HL-60 (cell line): ENCODE measurements at regions not wholly inside any gene's neighbourhood (a gene's known extent, or its start where the extent isn't known, plus 50 kb on each side); places are given as distances from the start of the nearest gene placed in this dataset.

Experiments used
- DNase-seq, 2 experiments: peaks; one replicate each; pipeline ENCODE4 v3.0.0-alpha.2; 2010 to 2020; ENCODE audit warnings: low read depth in 1 of 2, low spot score in 1 of 2
- H3K27ac ChIP-seq: fragments of 250-450 bp; sonication (Bioruptor Pico); replicated peaks from 2 replicates; pipeline ENCODE4 v1.5.1; 2020; ENCODE audit warnings: mild to moderate bottlenecking, moderate library complexity
- H3K27me3 ChIP-seq: fragments of 250-450 bp; sonication (Bioruptor Pico); 2 replicates; pipeline ENCODE4 v1.5.1; 2021; ENCODE audit warnings: mild to moderate bottlenecking, moderate library complexity; ENCODE audit not compliant: insufficient read depth, poor library complexity, severe bottlenecking
- H3K4me3 ChIP-seq: replicated peaks from 2 replicates; pipeline ENCODE4 v1.5.1; 2011; ENCODE audit warnings: mild to moderate bottlenecking, control low read depth, low read length; ENCODE audit not compliant: insufficient read depth
- CTCF ChIP-seq: IDR thresholded peaks from one replicate; pipeline ENCODE4 v1.5.1; 2011; ENCODE audit warnings: low read length, control low read depth, inconsistent platforms; ENCODE audit not compliant: insufficient read depth
- GABPA ChIP-seq: IDR thresholded peaks from 2 replicates; pipeline ENCODE4 v1.6.1; 2012; ENCODE audit warnings: low read depth
- POLR2AphosphoS5 ChIP-seq: IDR thresholded peaks from 2 replicates; pipeline ENCODE4 v1.6.1; 2012; ENCODE audit warnings: low read depth
- SPI1 ChIP-seq: IDR thresholded peaks from 2 replicates; pipeline ENCODE4 v1.6.1; 2012; ENCODE audit warnings: low read depth, mild to moderate bottlenecking, borderline replicate concordance
- TF ChIP-seq, protein P1 (sequence below): IDR thresholded peaks from 2 replicates; pipeline ENCODE4 v1.6.1; 2012; ENCODE audit warnings: low read depth; ENCODE audit not compliant: insufficient replicate concordance

- H3K27me3 ChIP-seq: no peaks in the 10 kb centered on the region
- TF ChIP-seq POLR2AphosphoS5: no peak
- no peak for TF ChIP-seq CTCF
- TF ChIP-seq GABPA: no peak
- no peak for TF ChIP-seq SPI1
- TF ChIP-seq, protein P1, sequence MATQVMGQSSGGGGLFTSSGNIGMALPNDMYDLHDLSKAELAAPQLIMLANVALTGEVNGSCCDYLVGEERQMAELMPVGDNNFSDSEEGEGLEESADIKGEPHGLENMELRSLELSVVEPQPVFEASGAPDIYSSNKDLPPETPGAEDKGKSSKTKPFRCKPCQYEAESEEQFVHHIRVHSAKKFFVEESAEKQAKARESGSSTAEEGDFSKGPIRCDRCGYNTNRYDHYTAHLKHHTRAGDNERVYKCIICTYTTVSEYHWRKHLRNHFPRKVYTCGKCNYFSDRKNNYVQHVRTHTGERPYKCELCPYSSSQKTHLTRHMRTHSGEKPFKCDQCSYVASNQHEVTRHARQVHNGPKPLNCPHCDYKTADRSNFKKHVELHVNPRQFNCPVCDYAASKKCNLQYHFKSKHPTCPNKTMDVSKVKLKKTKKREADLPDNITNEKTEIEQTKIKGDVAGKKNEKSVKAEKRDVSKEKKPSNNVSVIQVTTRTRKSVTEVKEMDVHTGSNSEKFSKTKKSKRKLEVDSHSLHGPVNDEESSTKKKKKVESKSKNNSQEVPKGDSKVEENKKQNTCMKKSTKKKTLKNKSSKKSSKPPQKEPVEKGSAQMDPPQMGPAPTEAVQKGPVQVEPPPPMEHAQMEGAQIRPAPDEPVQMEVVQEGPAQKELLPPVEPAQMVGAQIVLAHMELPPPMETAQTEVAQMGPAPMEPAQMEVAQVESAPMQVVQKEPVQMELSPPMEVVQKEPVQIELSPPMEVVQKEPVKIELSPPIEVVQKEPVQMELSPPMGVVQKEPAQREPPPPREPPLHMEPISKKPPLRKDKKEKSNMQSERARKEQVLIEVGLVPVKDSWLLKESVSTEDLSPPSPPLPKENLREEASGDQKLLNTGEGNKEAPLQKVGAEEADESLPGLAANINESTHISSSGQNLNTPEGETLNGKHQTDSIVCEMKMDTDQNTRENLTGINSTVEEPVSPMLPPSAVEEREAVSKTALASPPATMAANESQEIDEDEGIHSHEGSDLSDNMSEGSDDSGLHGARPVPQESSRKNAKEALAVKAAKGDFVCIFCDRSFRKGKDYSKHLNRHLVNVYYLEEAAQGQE: no peak
- DNase-seq: no peak
- no peak overlapping the region for H3K4me3 ChIP-seq
- H3K27ac ChIP-seq: no peak overlapping the region
Measured at GRCh38 chr18:11322006-11322405, 172.6 kb upstream of the PIEZO2 start.

DNA sequence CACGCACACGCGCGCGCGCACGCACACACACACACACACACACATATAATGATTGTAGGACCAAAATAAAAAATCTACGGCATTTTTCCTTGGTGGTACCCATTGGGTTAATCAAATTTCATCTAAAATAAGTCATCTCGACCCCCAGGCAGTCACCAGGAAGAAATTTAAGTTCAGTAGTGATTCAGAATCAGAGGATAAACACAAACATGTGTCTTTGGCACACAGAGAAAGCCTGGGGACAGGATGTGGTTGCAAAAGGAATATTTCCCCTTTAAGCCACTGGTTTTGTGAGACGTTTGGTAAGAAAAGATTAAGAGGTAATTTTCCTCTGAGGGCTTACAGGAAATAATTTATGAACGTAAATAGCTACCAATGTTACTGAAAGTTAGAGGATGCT is 171.6 kb upstream of the PIEZO2 start:
- H3K27ac ChIP-seq: no peak overlapping the region
- TF ChIP-seq POLR2AphosphoS5 (no peak), SPI1 (no peak)
- no peak overlapping the region for H3K4me3 ChIP-seq
- DNase-seq: no peak
- H3K27me3 ChIP-seq: no peaks in the 10 kb centered on the region

DNA sequence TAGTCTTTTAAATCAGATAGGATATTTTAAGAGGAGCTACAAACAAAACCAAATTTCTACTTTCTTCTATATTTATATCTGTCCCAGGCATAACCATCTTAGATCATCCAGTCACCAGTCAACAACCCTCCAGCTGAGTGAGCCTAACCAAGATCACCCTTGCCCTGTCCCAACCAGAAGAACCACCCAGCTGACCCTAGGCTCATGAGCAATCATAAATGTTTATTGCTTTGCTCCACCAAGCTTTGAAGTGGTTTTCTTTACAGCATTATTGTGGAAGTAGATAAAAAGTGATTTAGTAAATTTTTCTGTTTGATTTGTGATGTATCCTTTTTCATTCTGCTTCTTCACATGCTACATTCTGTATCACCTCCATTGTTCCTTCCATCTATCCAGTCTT is 167.2 kb upstream of the PIEZO2 start:
- no peak overlapping the region for H3K4me3 ChIP-seq
- DNase-seq: no peak
- H3K27ac ChIP-seq: no peak overlapping the region
- TF ChIP-seq, protein P1: no peak
- TF ChIP-seq CTCF: no peak
- no peak for TF ChIP-seq POLR2AphosphoS5
- no peak for TF ChIP-seq SPI1
- no peak for TF ChIP-seq GABPA
- H3K27me3 ChIP-seq: no peaks in the 10 kb centered on the region

GRCh38 chr18:11310476-11311086 is 161.2 kb upstream of the PIEZO2 start:
- H3K4me3 ChIP-seq: no peak overlapping the region
- peaks cover 3% of the 10 kb centered on the region for H3K27me3 ChIP-seq
- TF ChIP-seq GABPA (no peak), CTCF (peak; percentile 94)
- peak; percentile 31 to 58 for DNase-seq
- H3K27ac ChIP-seq: no peak overlapping the region
